HEK293 (cell line): ENCODE measurements at regions not wholly inside any gene's neighbourhood (a gene's known extent, or its start where the extent isn't known, plus 50 kb on each side); places are given as distances from the start of the nearest gene placed in this dataset.

Source experiments
- CTCF ChIA-PET: fragments of 350-600 bp; formaldehyde crosslinking; extraction: SDS; loops from one replicate; lab custom pipeline; 2021; ENCODE audit warnings: antibody characterized with exemption; lab: Yijun Ruan, JAX
- POLR2A ChIA-PET: fragments of 300-600 bp; formaldehyde crosslinking; extraction: SDS; loops from one replicate; lab custom pipeline; 2020; ENCODE audit warnings: antibody characterized with exemption, inconsistent platforms; lab: Yijun Ruan, JAX
- H3K27ac ChIP-seq: fragments of 200-500 bp; sonication (Bioruptor generic); 2 replicates; pipeline ENCODE4 v1.5.1; 2014; ENCODE audit warnings: low read depth, low read length, control low read depth, inconsistent platforms; ENCODE audit errors: extremely low read depth
- H3K36me3 ChIP-seq, 2 experiments: fragments of 200-500 bp in 1 of 2; sonication (Bioruptor generic) in 1 of 2; 1 replicate in 1 of 2; 2 replicates in 1 of 2; pipeline ENCODE4 v1.5.1; 2014 to 2017; ENCODE audit warnings: inconsistent platforms in 2 of 2, low read length in 2 of 2; ENCODE audit not compliant: control insufficient read depth in 2 of 2, insufficient read depth in 1 of 2
- H3K4me1 ChIP-seq: fragments of 200-500 bp; sonication (Bioruptor generic); 2 replicates; pipeline ENCODE4 v1.5.1; 2014; ENCODE audit warnings: mild to moderate bottlenecking, low read length, inconsistent platforms; ENCODE audit not compliant: control insufficient read depth, insufficient read depth
- H3K4me3 ChIP-seq: 2 replicates; pipeline ENCODE4 v1.5.1; 2011; ENCODE audit warnings: low read depth, mild to moderate bottlenecking, control low read depth, low read length, moderate library complexity
- H3K9me3 ChIP-seq: fragments of 200-500 bp; sonication (Bioruptor generic); 2 replicates; pipeline ENCODE4 v1.5.1; 2014; ENCODE audit warnings: low read depth, low read length, inconsistent platforms; ENCODE audit not compliant: control insufficient read depth, insufficient read depth
- AEBP2 ChIP-seq: fragments of 450-650 bp; formaldehyde crosslinking; IDR thresholded peaks from 2 replicates; pipeline ENCODE4 v1.5.1; 2016; ENCODE audit warnings: missing biosample characterization, missing genetic modification characterization, borderline replicate concordance
- EGR2 ChIP-seq: fragments of 450-650 bp; formaldehyde crosslinking; IDR thresholded peaks from 2 replicates; pipeline ENCODE4 v1.5.1; 2016; ENCODE audit warnings: low read depth, missing biosample characterization, missing genetic modification characterization
- IKZF3 ChIP-seq: fragments of 450-650 bp; IDR thresholded peaks from 2 replicates; pipeline ENCODE4 v1.5.0; 2018; ENCODE audit warnings: missing biosample characterization, mild to moderate bottlenecking, missing genetic modification characterization, moderate library complexity
- TSHZ1 ChIP-seq: fragments of 450-650 bp; formaldehyde crosslinking; IDR thresholded peaks from 2 replicates; pipeline ENCODE4 v1.5.1; 2016; ENCODE audit warnings: missing biosample characterization, missing genetic modification characterization, borderline replicate concordance
- WT1 ChIP-seq: fragments of 450-650 bp; formaldehyde crosslinking; IDR thresholded peaks from 2 replicates; pipeline ENCODE4 v1.5.1; 2016; ENCODE audit warnings: missing biosample characterization, missing genetic modification characterization
- ZFP3 ChIP-seq: fragments of 450-650 bp; formaldehyde crosslinking; IDR thresholded peaks from 2 replicates; pipeline ENCODE4 v1.5.1; 2016; ENCODE audit warnings: low read depth, missing biosample characterization, missing genetic modification characterization
- ZNF121 ChIP-seq: fragments of 450-650 bp; formaldehyde crosslinking; IDR thresholded peaks from 2 replicates; pipeline ENCODE4 v1.5.1; 2016; ENCODE audit warnings: missing biosample characterization, missing genetic modification characterization
- ZNF274 ChIP-seq, 2 experiments: fragments of 200-500 bp in 1 of 2; fragments of 450-650 bp in 1 of 2; sonication (Bioruptor generic) in 1 of 2; formaldehyde crosslinking in 1 of 2; IDR thresholded peaks; 2 replicates each; pipeline versions ENCODE4 v1.5.1 to v1.6.1; 2014 to 2016; ENCODE audit warnings: borderline replicate concordance in 1 of 2, inconsistent platforms in 1 of 2, low read length in 1 of 2, missing biosample characterization in 1 of 2, missing genetic modification characterization in 1 of 2
- ZNF280D ChIP-seq: fragments of 450-650 bp; formaldehyde crosslinking; IDR thresholded peaks from 2 replicates; pipeline ENCODE4 v1.5.1; 2016; ENCODE audit warnings: missing biosample characterization, missing genetic modification characterization
- ZNF311 ChIP-seq: fragments of 450-650 bp; formaldehyde crosslinking; IDR thresholded peaks from 2 replicates; pipeline ENCODE4 v1.5.1; 2017; ENCODE audit warnings: missing biosample characterization, missing genetic modification characterization, borderline replicate concordance
- ZNF600 ChIP-seq: fragments of 450-650 bp; formaldehyde crosslinking; IDR thresholded peaks from 2 replicates; pipeline ENCODE4 v1.5.1; 2016; ENCODE audit warnings: missing biosample characterization, missing genetic modification characterization
- ZNF639 ChIP-seq: fragments of 450-650 bp; formaldehyde crosslinking; IDR thresholded peaks from 2 replicates; pipeline ENCODE4 v1.5.1; 2016; ENCODE audit warnings: missing biosample characterization, missing genetic modification characterization
- ZNF645 ChIP-seq: fragments of 450-650 bp; formaldehyde crosslinking; IDR thresholded peaks from 2 replicates; pipeline ENCODE4; 2016; ENCODE audit warnings: missing biosample characterization, missing genetic modification characterization
- TF ChIP-seq, protein P1 (sequence below): fragments of 450-650 bp; formaldehyde crosslinking; IDR thresholded peaks from 2 replicates; pipeline ENCODE4 v1.5.1; 2016; ENCODE audit warnings: missing biosample characterization, missing genetic modification characterization

- TF ChIP-seq, protein P1, sequence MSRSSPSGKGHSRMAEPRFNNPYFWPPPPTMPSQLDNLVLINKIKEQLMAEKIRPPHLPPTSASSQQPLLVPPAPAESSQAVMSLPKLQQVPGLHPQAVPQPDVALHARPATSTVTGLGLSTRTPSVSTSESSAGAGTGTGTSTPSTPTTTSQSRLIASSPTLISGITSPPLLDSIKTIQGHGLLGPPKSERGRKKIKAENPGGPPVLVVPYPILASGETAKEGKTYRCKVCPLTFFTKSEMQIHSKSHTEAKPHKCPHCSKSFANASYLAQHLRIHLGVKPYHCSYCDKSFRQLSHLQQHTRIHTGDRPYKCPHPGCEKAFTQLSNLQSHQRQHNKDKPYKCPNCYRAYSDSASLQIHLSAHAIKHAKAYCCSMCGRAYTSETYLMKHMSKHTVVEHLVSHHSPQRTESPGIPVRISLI: no peak
- TF ChIP-seq, all 188 proteins: peak for 0
These were observed 107.1 kb upstream of the JAG1 start (continued) for GRCh38 chr20:10780901-10781300.

- no peaks in the 10 kb centered on the region for H3K9me3 ChIP-seq
- no peaks in the 10 kb centered on the region for H3K4me1 ChIP-seq
- no peaks in the 10 kb centered on the region for H3K36me3 ChIP-seq
- ChIA-PET POLR2A (no interaction called here), CTCF (no interaction called here)
- no peak overlapping the region for H3K4me3 ChIP-seq
- H3K27ac ChIP-seq: no peak overlapping the region
- TF ChIP-seq ZFP3 (no peak), EGR2 (tag by site-specific recombination) (no peak), ZNF280D (tag by site-specific recombination) (no peak), TSHZ1 (no peak), ZNF600 (tag by site-specific recombination) (no peak), ZNF121 (no peak), ZNF645 (tag by site-specific recombination) (no peak), WT1 (no peak), AEBP2 (tag by site-specific recombination) (no peak), ZNF274 (IDR thresholded peaks at IDR 0.05; ENCODE audit: low read length) (no peak), ZNF274 (tag by site-specific recombination; IDR thresholded peaks at IDR 0.05; ENCODE audit: borderline replicate concordance) (no peak), ZNF639 (tag by site-specific recombination) (no peak), ZNF311 (tag by site-specific recombination) (no peak), IKZF3 (tag by site-specific recombination) (no peak)
These were observed 107.7 kb upstream of the JAG1 start for GRCh38 chr20:10781526-10781925.
